ENCODE measurements at regions not wholly inside any gene's neighbourhood (a gene's known extent, or its start where the extent isn't known, plus 50 kb on each side); places are given as distances from the start of the nearest gene placed in this dataset.
A peak's percentile ranks its signal among the peaks of the same experiment; 100 is the strongest.

DNA sequence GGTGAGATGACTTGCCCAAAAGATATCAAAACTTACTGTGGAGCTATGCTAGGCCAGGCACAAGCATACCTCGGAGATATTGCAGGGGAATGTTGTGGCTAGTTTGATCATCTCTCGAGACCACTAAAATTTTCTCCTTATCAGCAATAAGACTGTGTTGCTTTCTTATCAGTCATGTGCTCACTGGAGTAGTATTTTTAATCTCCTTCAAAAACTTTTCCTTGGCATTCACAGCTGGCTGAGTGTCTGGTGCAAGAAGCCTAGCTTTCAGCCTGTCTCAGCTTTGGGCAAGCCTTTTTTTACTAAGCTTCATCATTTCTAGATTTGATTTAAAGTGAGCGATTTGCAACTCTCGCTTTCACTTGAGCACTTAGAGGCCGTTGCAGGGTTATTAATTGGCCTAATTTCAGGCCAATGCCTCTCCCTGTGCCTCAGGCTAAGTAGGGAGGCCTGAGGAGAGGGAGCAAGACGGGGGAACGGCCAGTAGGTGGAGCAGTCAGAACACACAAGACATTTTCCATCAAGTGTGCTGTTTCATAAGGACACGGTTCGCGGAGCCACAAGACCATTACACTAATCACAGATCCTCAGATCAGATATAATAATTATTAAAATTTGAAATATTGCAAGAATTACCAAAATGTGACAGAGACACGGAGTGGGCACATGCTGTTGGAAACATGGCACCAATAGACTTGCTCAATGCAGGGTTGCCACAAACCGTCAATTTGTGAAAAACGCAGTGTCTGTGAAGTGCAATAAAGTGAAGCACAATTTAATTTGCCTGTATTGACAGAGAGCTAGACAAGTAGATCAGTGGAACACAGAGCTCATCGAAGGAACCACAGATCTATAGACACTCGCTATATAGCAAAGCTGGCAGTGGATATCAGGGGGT lies 106.8 kb upstream of the SIRPG start:
- peaks cover 0 to 3% (median 0%) of the 10 kb centered on the region in 4 experiments for H3K4me1 ChIP-seq (ENCODE audit: control extremely low read depth in 1 of 4, control insufficient read depth in 4 of 4, insufficient read depth in 4 of 4, low read length in 3 of 4)
- peak; percentile 78 to 82 (median 80) for DNase-seq
- no peaks in the 10 kb centered on the region for H3K36me3 ChIP-seq (ENCODE audit: control insufficient read depth in 4 of 4, insufficient read depth in 4 of 4, low read length in 3 of 4)
- CTCF ChIA-PET = interaction anchor here (0.6 to 4.3 kb wide), 16 partner anchors 11 to 408 kb away, joined by 3 to 41 read pairs (median 4); no protein-coding TSS in a partner anchor
- no peaks in the 10 kb centered on the region for H3K9me3 ChIP-seq (ENCODE audit: control extremely low read depth in 1 of 5, control insufficient read depth in 4 of 5, insufficient read depth in 2 of 5, low read depth in 1 of 5, low read length in 4 of 5)
- POLR2A ChIA-PET = no interaction called here
- no peak overlapping the region for H3K4me3 ChIP-seq (ENCODE audit: control insufficient read depth in 1 of 7, extremely low read depth in 1 of 7, insufficient read depth in 4 of 7, low read depth in 2 of 7, low read length in 6 of 7)
- H3K27me3 ChIP-seq (replicated peaks in 2 of 5; ENCODE audit: control insufficient read depth in 4 of 5, insufficient read depth in 5 of 5, low read length in 4 of 5) = peaks cover 0 to 7% (median 0%) of the 10 kb centered on the region in 5 experiments
- H3K27ac ChIP-seq (ENCODE audit: insufficient read depth in 1 of 2, low read depth in 1 of 2, low read length in 2 of 2, poor library complexity in 1 of 2, severe bottlenecking in 2 of 2) = no peak overlapping the region
- 48% methylated on average over 5 of the region's 15 CpGs for WGBS (ENCODE audit: insufficient coverage)

DNA sequence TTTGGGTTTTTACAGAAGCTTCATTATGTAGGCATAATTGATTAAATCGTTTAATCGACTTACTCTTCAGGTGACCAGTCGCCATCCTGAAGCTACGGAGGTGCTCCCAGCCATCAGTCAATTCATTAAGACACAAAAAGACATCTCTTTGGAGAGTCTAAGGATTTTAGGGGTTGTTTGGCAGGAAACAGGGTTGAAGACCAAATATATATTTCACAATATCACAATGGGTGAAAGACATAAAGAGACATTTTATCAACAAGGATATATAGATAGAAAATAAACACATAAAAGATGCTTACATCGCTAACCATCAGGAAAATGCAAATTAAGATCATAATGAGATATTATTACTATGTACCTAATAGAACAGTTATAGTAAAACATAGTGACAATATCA lies 104.0 kb upstream of the SIRPG start:
- Histone ChIP-seq H3K4me3 (ENCODE audit: control insufficient read depth in 1 of 7, extremely low read depth in 1 of 7, insufficient read depth in 4 of 7, low read depth in 2 of 7, low read length in 6 of 7) (no peak overlapping the region), H3K9me3 (ENCODE audit: control extremely low read depth in 1 of 5, control insufficient read depth in 4 of 5, insufficient read depth in 2 of 5, low read depth in 1 of 5, low read length in 4 of 5) (no peaks in the 10 kb centered on the region), H3K4me1 (ENCODE audit: control extremely low read depth in 1 of 4, control insufficient read depth in 4 of 4, insufficient read depth in 4 of 4, low read length in 3 of 4) (peaks cover 8 to 17% (median 12%) of the 10 kb centered on the region in 4 experiments), H3K27me3 (replicated peaks in 2 of 5; ENCODE audit: control insufficient read depth in 4 of 5, insufficient read depth in 5 of 5, low read length in 4 of 5) (peaks cover 0 to 4% (median 0%) of the 10 kb centered on the region in 5 experiments), H3K27ac (ENCODE audit: insufficient read depth in 1 of 2, low read depth in 1 of 2, low read length in 2 of 2, poor library complexity in 1 of 2, severe bottlenecking in 2 of 2) (no peak overlapping the region), H3K36me3 (ENCODE audit: control insufficient read depth in 4 of 4, insufficient read depth in 4 of 4, low read length in 3 of 4) (no peaks in the 10 kb centered on the region)
- ChIA-PET POLR2A (no interaction called here), CTCF (interaction anchor here (0.7 kb wide), 1 partner anchor 16 kb away, joined by 3 read pairs; no protein-coding TSS in a partner anchor)
- no peak for DNase-seq
- WGBS (ENCODE audit: insufficient coverage) = 100% methylated on average over 1 of the region's 5 CpGs

DNA sequence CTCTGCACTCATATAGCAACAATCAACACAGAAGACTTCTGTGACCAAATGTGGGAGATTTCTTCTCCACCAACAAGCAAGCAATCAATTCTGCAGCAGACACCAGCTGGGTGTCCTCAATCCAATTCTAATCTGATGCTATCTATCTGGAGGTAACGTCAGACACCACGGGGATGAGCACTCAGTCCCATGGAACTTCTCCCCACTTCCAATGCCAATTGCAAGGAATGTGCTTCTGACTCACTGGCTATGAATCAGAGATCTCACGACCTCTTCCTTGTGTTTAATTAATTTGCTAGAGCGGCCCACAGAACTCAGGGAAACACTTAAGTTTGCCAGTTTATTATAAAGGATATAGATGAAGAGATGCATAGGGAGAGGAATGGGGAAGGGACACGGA lies 103.5 kb upstream of the SIRPG start:
- H3K9me3 ChIP-seq (ENCODE audit: control extremely low read depth in 1 of 5, control insufficient read depth in 4 of 5, insufficient read depth in 2 of 5, low read depth in 1 of 5, low read length in 4 of 5) = no peaks in the 10 kb centered on the region
- H3K27me3 ChIP-seq (replicated peaks in 2 of 5; ENCODE audit: control insufficient read depth in 4 of 5, insufficient read depth in 5 of 5, low read length in 4 of 5) = peaks cover 0 to 4% (median 0%) of the 10 kb centered on the region in 5 experiments
- no peak for DNase-seq
- peaks cover 8 to 18% (median 13%) of the 10 kb centered on the region in 4 experiments for H3K4me1 ChIP-seq (ENCODE audit: control extremely low read depth in 1 of 4, control insufficient read depth in 4 of 4, insufficient read depth in 4 of 4, low read length in 3 of 4)
- ChIA-PET CTCF (interaction anchor here (0.7 kb wide), 1 partner anchor 16 kb away, joined by 3 read pairs; no protein-coding TSS in a partner anchor), POLR2A (no interaction called here)
- H3K36me3 ChIP-seq (ENCODE audit: control insufficient read depth in 4 of 4, insufficient read depth in 4 of 4, low read length in 3 of 4) = no peaks in the 10 kb centered on the region
- no peak overlapping the region for H3K4me3 ChIP-seq (ENCODE audit: control insufficient read depth in 1 of 7, extremely low read depth in 1 of 7, insufficient read depth in 4 of 7, low read depth in 2 of 7, low read length in 6 of 7)
- 88% methylated on average over 5 of the region's 5 CpGs for WGBS (ENCODE audit: insufficient coverage)
- H3K27ac ChIP-seq (ENCODE audit: insufficient read depth in 1 of 2, low read depth in 1 of 2, low read length in 2 of 2, poor library complexity in 1 of 2, severe bottlenecking in 2 of 2) = no peak overlapping the region

DNA sequence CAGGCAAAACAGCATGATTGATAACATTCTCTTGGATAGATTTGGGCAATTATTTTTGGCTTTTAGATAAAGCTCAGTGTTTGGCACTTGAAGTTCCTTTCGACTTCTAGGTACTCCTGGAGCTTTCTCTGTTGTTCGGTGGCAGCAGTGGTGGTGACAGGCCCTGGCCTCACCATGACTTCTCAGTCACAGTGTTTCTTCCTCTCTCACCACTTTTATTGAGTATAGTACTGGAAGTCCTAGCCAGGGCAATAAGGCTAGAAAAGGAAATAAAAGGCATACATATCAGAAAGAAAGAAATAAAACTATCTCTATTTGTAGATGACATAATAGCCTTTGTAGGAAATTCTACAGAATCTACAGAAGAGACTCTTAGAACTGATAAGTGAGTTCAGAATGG lies 101.2 kb upstream of the SIRPG start:
- 100% methylated on average over 2 of the region's 2 CpGs for WGBS (ENCODE audit: insufficient coverage)
- H3K4me3 ChIP-seq (ENCODE audit: control insufficient read depth in 1 of 7, extremely low read depth in 1 of 7, insufficient read depth in 4 of 7, low read depth in 2 of 7, low read length in 6 of 7) = no peak overlapping the region
- H3K27me3 ChIP-seq (replicated peaks in 2 of 5; ENCODE audit: control insufficient read depth in 4 of 5, insufficient read depth in 5 of 5, low read length in 4 of 5) = no peaks in the 10 kb centered on the region
- ChIA-PET CTCF (interaction anchor here (1.1 to 1.6 kb wide), 3 partner anchors 9 to 255 kb away, joined by 3 to 5 read pairs (median 4); no protein-coding TSS in a partner anchor), POLR2A (no interaction called here)
- H3K9me3 ChIP-seq (ENCODE audit: control extremely low read depth in 1 of 5, control insufficient read depth in 4 of 5, insufficient read depth in 2 of 5, low read depth in 1 of 5, low read length in 4 of 5) = no peaks in the 10 kb centered on the region
- H3K36me3 ChIP-seq (ENCODE audit: control insufficient read depth in 4 of 4, insufficient read depth in 4 of 4, low read length in 3 of 4) = no peaks in the 10 kb centered on the region
- peaks cover 8 to 16% (median 12%) of the 10 kb centered on the region in 4 experiments for H3K4me1 ChIP-seq (ENCODE audit: control extremely low read depth in 1 of 4, control insufficient read depth in 4 of 4, insufficient read depth in 4 of 4, low read length in 3 of 4)
- H3K27ac ChIP-seq (ENCODE audit: insufficient read depth in 1 of 2, low read depth in 1 of 2, low read length in 2 of 2, poor library complexity in 1 of 2, severe bottlenecking in 2 of 2) = no peak overlapping the region
- no peak for DNase-seq

DNA sequence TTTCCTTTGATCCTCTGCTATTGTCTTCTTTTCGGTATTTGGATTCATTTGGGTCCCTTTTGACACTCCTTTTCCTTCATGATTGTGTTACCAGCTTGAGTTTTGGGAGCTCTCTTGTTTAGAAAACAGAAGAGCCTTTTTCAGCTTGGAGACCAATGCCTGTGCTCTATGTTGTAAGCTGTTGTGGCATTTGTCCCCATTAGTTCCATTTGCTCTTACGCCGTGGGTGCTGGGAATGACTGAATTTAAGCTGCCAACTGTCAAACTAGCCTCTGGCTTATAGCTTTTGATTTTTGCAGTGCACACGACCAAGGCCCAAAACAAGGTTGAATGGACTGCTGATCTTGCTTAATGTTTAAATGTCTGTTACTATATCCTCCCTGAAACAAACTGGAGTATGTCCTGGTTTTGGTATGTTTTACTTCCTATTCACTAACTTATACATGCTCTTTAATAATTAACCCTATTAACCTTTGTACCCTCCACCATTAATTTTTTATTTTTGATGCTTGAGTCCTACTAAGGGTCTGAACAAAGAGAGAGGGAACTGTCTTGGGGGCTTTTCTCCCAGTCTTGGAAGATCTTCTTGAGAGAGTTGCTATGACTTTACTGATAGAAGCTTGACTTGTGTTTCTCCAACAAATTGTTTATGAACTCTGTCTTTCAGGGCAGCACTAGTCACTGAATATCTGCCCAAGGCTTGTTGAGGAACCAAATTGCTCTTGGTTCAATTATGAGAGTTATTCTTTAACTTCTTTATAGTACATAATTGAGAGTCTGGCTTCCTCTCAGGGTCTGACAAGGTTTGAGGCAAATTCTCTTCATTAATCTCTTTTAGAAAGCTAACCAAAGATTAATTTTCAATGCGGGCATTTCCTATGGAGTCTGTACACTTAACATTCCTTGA lies 100.3 kb upstream of the SIRPG start:
- WGBS (ENCODE audit: insufficient coverage) = 93% methylated on average over 5 of the region's 5 CpGs
- POLR2A ChIA-PET = interaction anchor here (0.6 kb wide), 1 partner anchor 11 kb away, joined by 4 read pairs; no protein-coding TSS in a partner anchor
- no peaks in the 10 kb centered on the region for H3K9me3 ChIP-seq (ENCODE audit: control extremely low read depth in 1 of 5, control insufficient read depth in 4 of 5, insufficient read depth in 2 of 5, low read depth in 1 of 5, low read length in 4 of 5)
- no peaks in the 10 kb centered on the region for H3K27me3 ChIP-seq (replicated peaks in 2 of 5; ENCODE audit: control insufficient read depth in 4 of 5, insufficient read depth in 5 of 5, low read length in 4 of 5)
- H3K27ac ChIP-seq (ENCODE audit: insufficient read depth in 1 of 2, low read depth in 1 of 2, low read length in 2 of 2, poor library complexity in 1 of 2, severe bottlenecking in 2 of 2) = peak overlapping the region in 1 of 2 experiments; percentile 38
- peaks cover 8 to 16% (median 12%) of the 10 kb centered on the region in 4 experiments for H3K4me1 ChIP-seq (ENCODE audit: control extremely low read depth in 1 of 4, control insufficient read depth in 4 of 4, insufficient read depth in 4 of 4, low read length in 3 of 4)
- CTCF ChIA-PET = interaction anchor here (1.0 to 1.6 kb wide), 2 partner anchors 12 to 21 kb away, joined by 3 to 5 read pairs; no protein-coding TSS in a partner anchor
- no peak overlapping the region for H3K4me3 ChIP-seq (ENCODE audit: control insufficient read depth in 1 of 7, extremely low read depth in 1 of 7, insufficient read depth in 4 of 7, low read depth in 2 of 7, low read length in 6 of 7)
- no peak for DNase-seq
- no peaks in the 10 kb centered on the region for H3K36me3 ChIP-seq (ENCODE audit: control insufficient read depth in 4 of 4, insufficient read depth in 4 of 4, low read length in 3 of 4)

DNA sequence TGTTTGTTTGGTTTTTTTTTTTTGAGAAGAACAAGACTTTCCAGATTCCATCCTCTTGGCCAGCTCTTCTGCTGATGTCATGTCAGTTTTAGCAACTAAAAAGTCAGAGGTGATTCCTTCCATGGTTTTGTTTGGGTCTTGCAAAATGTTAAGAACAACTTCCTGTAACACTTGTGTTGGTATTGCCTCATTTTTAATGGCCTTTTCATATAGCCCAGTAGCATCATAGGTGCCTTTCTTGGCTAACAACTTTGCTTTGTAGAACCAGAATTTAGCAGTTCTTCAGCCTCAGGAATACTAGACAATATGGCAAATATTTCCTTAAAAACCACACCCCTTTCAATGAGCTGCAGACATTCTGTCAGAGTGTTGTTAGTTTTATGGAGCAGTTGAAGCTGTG lies 99.5 kb upstream of the SIRPG start:
- peak in 2 of 3 donors; percentile 17 to 36 for DNase-seq
- Histone ChIP-seq H3K4me3 (ENCODE audit: control insufficient read depth in 1 of 7, extremely low read depth in 1 of 7, insufficient read depth in 4 of 7, low read depth in 2 of 7, low read length in 6 of 7) (no peak overlapping the region), H3K27ac (ENCODE audit: insufficient read depth in 1 of 2, low read depth in 1 of 2, low read length in 2 of 2, poor library complexity in 1 of 2, severe bottlenecking in 2 of 2) (peak overlapping the region in 1 of 2 experiments; percentile 38), H3K27me3 (replicated peaks in 2 of 5; ENCODE audit: control insufficient read depth in 4 of 5, insufficient read depth in 5 of 5, low read length in 4 of 5) (no peaks in the 10 kb centered on the region), H3K9me3 (ENCODE audit: control extremely low read depth in 1 of 5, control insufficient read depth in 4 of 5, insufficient read depth in 2 of 5, low read depth in 1 of 5, low read length in 4 of 5) (peaks cover 0 to 3% (median 0%) of the 10 kb centered on the region in 5 experiments), H3K36me3 (ENCODE audit: control insufficient read depth in 4 of 4, insufficient read depth in 4 of 4, low read length in 3 of 4) (no peaks in the 10 kb centered on the region), H3K4me1 (ENCODE audit: control extremely low read depth in 1 of 4, control insufficient read depth in 4 of 4, insufficient read depth in 4 of 4, low read length in 3 of 4) (peaks cover 8 to 16% (median 12%) of the 10 kb centered on the region in 4 experiments)
- POLR2A ChIA-PET = interaction anchor here (0.6 kb wide), 1 partner anchor 12 kb away, joined by 4 read pairs; no protein-coding TSS in a partner anchor
- CTCF ChIA-PET = interaction anchor here (1.1 to 1.6 kb wide), 2 partner anchors 13 to 43 kb away, joined by 3 to 5 read pairs; no protein-coding TSS in a partner anchor
